Neural progenitor cell (in vitro differentiated cells): ENCODE measurements at regions not wholly inside any gene's neighbourhood (a gene's known extent, or its start where the extent isn't known, plus 50 kb on each side); places are given as distances from the start of the nearest gene placed in this dataset.

ENCODE experiments used
- EZH2 ChIP-seq: fragments of 200-600 bp; sonication (generic); IDR thresholded peaks from 2 replicates; pipeline ENCODE4 v1.6.1; 2017; ENCODE audit warnings: antibody characterized with exemption, mild to moderate bottlenecking, moderate library complexity
- TF ChIP-seq, protein P1 (sequence below): fragments of 200-600 bp; sonication (generic); IDR thresholded peaks from 2 replicates; pipeline ENCODE4 v1.5.1; 2017; ENCODE audit warnings: antibody characterized with exemption, mild to moderate bottlenecking

DNA sequence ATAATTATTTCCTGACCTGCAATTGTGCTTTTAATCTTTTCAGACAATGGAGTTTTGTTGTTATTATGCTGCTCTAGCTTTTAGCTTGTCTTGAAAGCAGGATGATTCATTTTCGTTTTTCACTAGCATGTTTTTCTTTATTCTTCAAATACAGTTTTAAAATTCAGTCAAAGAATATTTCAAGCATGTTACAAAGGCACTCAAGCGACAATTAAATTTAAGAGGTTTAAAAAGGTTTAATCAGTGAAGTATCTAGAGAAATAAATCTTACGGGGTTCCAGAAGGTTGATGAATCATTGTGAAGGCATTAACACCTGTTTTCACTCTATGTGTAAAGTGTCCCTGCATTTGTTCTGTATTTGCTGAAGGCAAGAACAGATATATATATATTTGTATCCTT, 390.7 kb upstream of the TMEFF2 start:
- TF ChIP-seq, protein P1, sequence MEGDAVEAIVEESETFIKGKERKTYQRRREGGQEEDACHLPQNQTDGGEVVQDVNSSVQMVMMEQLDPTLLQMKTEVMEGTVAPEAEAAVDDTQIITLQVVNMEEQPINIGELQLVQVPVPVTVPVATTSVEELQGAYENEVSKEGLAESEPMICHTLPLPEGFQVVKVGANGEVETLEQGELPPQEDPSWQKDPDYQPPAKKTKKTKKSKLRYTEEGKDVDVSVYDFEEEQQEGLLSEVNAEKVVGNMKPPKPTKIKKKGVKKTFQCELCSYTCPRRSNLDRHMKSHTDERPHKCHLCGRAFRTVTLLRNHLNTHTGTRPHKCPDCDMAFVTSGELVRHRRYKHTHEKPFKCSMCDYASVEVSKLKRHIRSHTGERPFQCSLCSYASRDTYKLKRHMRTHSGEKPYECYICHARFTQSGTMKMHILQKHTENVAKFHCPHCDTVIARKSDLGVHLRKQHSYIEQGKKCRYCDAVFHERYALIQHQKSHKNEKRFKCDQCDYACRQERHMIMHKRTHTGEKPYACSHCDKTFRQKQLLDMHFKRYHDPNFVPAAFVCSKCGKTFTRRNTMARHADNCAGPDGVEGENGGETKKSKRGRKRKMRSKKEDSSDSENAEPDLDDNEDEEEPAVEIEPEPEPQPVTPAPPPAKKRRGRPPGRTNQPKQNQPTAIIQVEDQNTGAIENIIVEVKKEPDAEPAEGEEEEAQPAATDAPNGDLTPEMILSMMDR, result no peak
- no peak for TF ChIP-seq EZH2
